Vagina (tissue), 2 donors: ENCODE measurements at regions not wholly inside any gene's neighbourhood (a gene's known extent, or its start where the extent isn't known, plus 50 kb on each side); places are given as distances from the start of the nearest gene placed in this dataset.
A peak's percentile ranks its signal among the peaks of the same experiment; 100 is the strongest.

Source experiments
- DNase-seq, 2 donors: peaks; one replicate each; pipeline ENCODE4 v3.0.0-alpha.2; 2017; ENCODE audit errors: extremely low spot score in 2 of 2
- H3K27ac ChIP-seq: fragments of 200-600 bp; sonication (generic); one replicate; pipeline ENCODE4 v1.5.1; 2019
- H3K27me3 ChIP-seq: fragments of 200-600 bp; sonication (generic); one replicate; pipeline ENCODE4 v1.5.1; 2019
- H3K36me3 ChIP-seq, 2 donors: fragments of 200-600 bp; sonication (generic); one replicate each; pipeline ENCODE4 v1.5.1; 2017 to 2019
- H3K4me1 ChIP-seq: fragments of 200-600 bp; sonication (generic); one replicate; pipeline ENCODE4 v1.5.1; 2019
- H3K4me3 ChIP-seq, 2 donors: fragments of 200-600 bp; sonication (generic); 1 replicate in 1 of 2; 2 replicates in 1 of 2; pipeline ENCODE4 v1.5.1; 2016 to 2019
- H3K9me3 ChIP-seq: fragments of 200-600 bp; sonication (generic); one replicate; pipeline ENCODE4 v1.5.1; 2019
- CTCF ChIP-seq, 3 experiments: fragments of 450-650 bp in 2 of 3; fragments of 200-600 bp in 1 of 3; sonication (generic) in 1 of 3; IDR thresholded peaks; one replicate each; pipeline ENCODE4 v1.5.1; 2017 to 2019; ENCODE audit warnings: antibody characterized with exemption in 3 of 3, mild to moderate bottlenecking in 2 of 3, moderate library complexity in 2 of 3
- POLR2A ChIP-seq, 2 donors: fragments of 450-650 bp; IDR thresholded peaks; one replicate each; pipeline ENCODE4 v1.6.1; 2017; ENCODE audit warnings: antibody characterized with exemption in 2 of 2, mild to moderate bottlenecking in 2 of 2, moderate library complexity in 2 of 2
- POLR2AphosphoS5 ChIP-seq, 2 donors: sonication (generic); formaldehyde crosslinking; IDR thresholded peaks; one replicate each; pipeline ENCODE4 v1.9.0; 2017; ENCODE audit warnings: antibody characterized with exemption in 2 of 2, mild to moderate bottlenecking in 2 of 2, low read depth in 1 of 2; ENCODE audit not compliant: insufficient read depth in 1 of 2
- intact Hi-C: fragments of 100-400 bp; cut with DNase I; formaldehyde crosslinking; loops from one replicate; pipeline ENCODE4 v1.15.1; 2023

GRCh38 chr14:23719225-23719985 lies 83.2 kb downstream of the DHRS2 start:
- Histone ChIP-seq H3K36me3 (no peaks in the 10 kb centered on the region), H3K4me1 (no peaks in the 10 kb centered on the region), H3K4me3 (no peak overlapping the region), H3K27ac (no peak overlapping the region), H3K9me3 (no peaks in the 10 kb centered on the region), H3K27me3 (no peaks in the 10 kb centered on the region)
- DNase-seq = peak in 1 of 2 donors; percentile 54
- intact Hi-C loops = no loop called here
- no peak for TF ChIP-seq POLR2A (IDR thresholded peaks at IDR 0.05)
- no peak for TF ChIP-seq CTCF (IDR thresholded peaks at IDR 0.05)
- no peak for TF ChIP-seq POLR2AphosphoS5 (IDR thresholded peaks at IDR 0.05; ENCODE audit: insufficient read depth in 1 of 2, low read depth in 1 of 2)

GRCh38 chr14:23722675-23723074 lies 86.5 kb downstream of the DHRS2 start:
- no peaks in the 10 kb centered on the region for H3K36me3 ChIP-seq
- H3K27ac ChIP-seq = no peak overlapping the region
- no peak for DNase-seq
- no peaks in the 10 kb centered on the region for H3K9me3 ChIP-seq
- intact Hi-C loops = no loop called here
- H3K4me1 ChIP-seq = no peaks in the 10 kb centered on the region
- no peaks in the 10 kb centered on the region for H3K27me3 ChIP-seq
- H3K4me3 ChIP-seq = no peak overlapping the region
- TF ChIP-seq CTCF (IDR thresholded peaks at IDR 0.05) (no peak), POLR2A (IDR thresholded peaks at IDR 0.05) (no peak), POLR2AphosphoS5 (IDR thresholded peaks at IDR 0.05; ENCODE audit: insufficient read depth in 1 of 2, low read depth in 1 of 2) (no peak)

- TF ChIP-seq POLR2A (IDR thresholded peaks at IDR 0.05) = no peak
- TF ChIP-seq CTCF (IDR thresholded peaks at IDR 0.05) = no peak
- no peak for TF ChIP-seq POLR2AphosphoS5 (IDR thresholded peaks at IDR 0.05; ENCODE audit: insufficient read depth in 1 of 2, low read depth in 1 of 2)
- H3K4me3 ChIP-seq = no peak overlapping the region
- H3K9me3 ChIP-seq = no peaks in the 10 kb centered on the region
- DNase-seq = no peak
- H3K27me3 ChIP-seq = no peaks in the 10 kb centered on the region
- intact Hi-C loops = no loop called here
- no peaks in the 10 kb centered on the region for H3K36me3 ChIP-seq
- no peak overlapping the region for H3K27ac ChIP-seq
- H3K4me1 ChIP-seq = no peaks in the 10 kb centered on the region
Observed at GRCh38 chr14:23723911-23724310, 87.7 kb downstream of the DHRS2 start.

- no peak for DNase-seq
- intact Hi-C loops = no loop called here
- TF ChIP-seq CTCF (IDR thresholded peaks at IDR 0.05) = no peak
- no peak for TF ChIP-seq POLR2AphosphoS5 (IDR thresholded peaks at IDR 0.05; ENCODE audit: insufficient read depth in 1 of 2, low read depth in 1 of 2)
- TF ChIP-seq POLR2A (IDR thresholded peaks at IDR 0.05) = no peak
Observed at GRCh38 chr14:23725528-23725927, 89.4 kb downstream of the DHRS2 start.

GRCh38 chr14:23725980-23726710 lies 90.0 kb downstream of the DHRS2 start:
- no peak for DNase-seq
- no peaks in the 10 kb centered on the region for H3K27me3 ChIP-seq
- H3K9me3 ChIP-seq = no peaks in the 10 kb centered on the region
- no peak for TF ChIP-seq POLR2A (IDR thresholded peaks at IDR 0.05)
- TF ChIP-seq POLR2AphosphoS5 (IDR thresholded peaks at IDR 0.05; ENCODE audit: insufficient read depth in 1 of 2, low read depth in 1 of 2) = no peak
- no peak for TF ChIP-seq CTCF (IDR thresholded peaks at IDR 0.05)
- no peaks in the 10 kb centered on the region for H3K4me1 ChIP-seq
- no peak overlapping the region for H3K27ac ChIP-seq
- no peaks in the 10 kb centered on the region for H3K36me3 ChIP-seq
- H3K4me3 ChIP-seq = no peak overlapping the region
- intact Hi-C loops = no loop called here

More at GRCh38 chr14:23725528-23725927, 89.4 kb downstream of the DHRS2 start:
- Histone ChIP-seq H3K36me3 (no peaks in the 10 kb centered on the region), H3K27me3 (no peaks in the 10 kb centered on the region), H3K4me1 (no peaks in the 10 kb centered on the region), H3K27ac (no peak overlapping the region), H3K4me3 (no peak overlapping the region), H3K9me3 (no peaks in the 10 kb centered on the region)
